GM12878 (cell line): ENCODE measurements at regions not wholly inside any gene's neighbourhood (a gene's known extent, or its start where the extent isn't known, plus 50 kb on each side); places are given as distances from the start of the nearest gene placed in this dataset.

Source experiments
- ATAC-seq: fragments of 200-7000 bp; cut with Tn5 transposase; 3 replicates; pipeline ENCODE4 v1.9.1; 2020; ENCODE audit warnings: mild to moderate bottlenecking, moderate library complexity
- BruUV-seq: library from RNA; stranded (reverse); fragments of 400-500 nt; replicated peaks from 2 replicates; lab custom pipeline; 2021; lab: Mats Ljungman, UMichigan
- CTCF ChIA-PET: fragments of 300-600 bp; sonication (Branson Sonifier 250); formaldehyde crosslinking; extraction: SDS; loops from one replicate; lab custom pipeline; 2021; ENCODE audit warnings: inconsistent platforms; lab: Yijun Ruan, JAX
- POLR2A ChIA-PET: fragments of 350-600 bp; formaldehyde crosslinking; extraction: SDS; loops from one replicate; lab custom pipeline; 2021; ENCODE audit warnings: inconsistent platforms; lab: Charles Lee
- RAD21 ChIA-PET: fragments of 300-600 bp; sonication (Branson Sonifier 250); formaldehyde crosslinking; loops from one replicate; lab custom pipeline; 2023; ENCODE audit warnings: antibody characterized with exemption; ENCODE audit not compliant: unreplicated experiment; lab: Charles Lee
- SMC1A ChIA-PET: fragments of 300-600 bp; sonication (Branson Sonifier 250); formaldehyde crosslinking; loops from one replicate; lab custom pipeline; 2023; ENCODE audit not compliant: unreplicated experiment, uncharacterized antibody; lab: Charles Lee
- DNase-seq: peaks from one replicate; pipeline ENCODE4 v3.0.0-alpha.2; 2011; ENCODE audit warnings: low read depth, low spot score
- FAIRE-seq: peaks from 3 replicates; lab custom pipeline; 2011; peaks lifted over from hg19 to GRCh38; lab: Jason Lieb, UNC
- H2AFZ ChIP-seq: 2 replicates; pipeline ENCODE4 v1.6.0; 2011; ENCODE audit warnings: low read depth, low read length, control low read depth; ENCODE audit not compliant: control insufficient read depth
- H3K27ac ChIP-seq: 2 replicates; pipeline ENCODE4 v1.5.1; 2011; ENCODE audit warnings: control low read depth; ENCODE audit not compliant: control insufficient read depth, insufficient read depth
- H3K27me3 ChIP-seq, 2 experiments: replicated peaks in 1 of 2; 2 replicates each; pipeline versions ENCODE4 v1.6.0 to v1.6.1; 2011; ENCODE audit warnings: low read length in 1 of 2; ENCODE audit not compliant: control insufficient read depth in 2 of 2, insufficient read depth in 2 of 2
- H3K36me3 ChIP-seq, 2 experiments: 2 replicates each; pipeline ENCODE4 v1.5.1; 2011; ENCODE audit warnings: low read length in 1 of 2; ENCODE audit not compliant: control insufficient read depth in 2 of 2, insufficient read depth in 2 of 2
- H3K4me1 ChIP-seq: 2 replicates; pipeline ENCODE4 v1.6.1; 2011; ENCODE audit warnings: mild to moderate bottlenecking, low read length, moderate library complexity, mixed read lengths; ENCODE audit not compliant: control insufficient read depth, insufficient read depth
- H3K4me2 ChIP-seq: 2 replicates; pipeline ENCODE4 v1.6.0; 2011; ENCODE audit warnings: control low read depth; ENCODE audit not compliant: control insufficient read depth, insufficient read depth
- H3K4me3 ChIP-seq: fragments of 200-600 bp; sonication (generic); 2 replicates; pipeline ENCODE4 v1.5.1; 2016
- H3K79me2 ChIP-seq: 2 replicates; pipeline ENCODE4 v1.6.0; 2011; ENCODE audit warnings: low read length; ENCODE audit not compliant: control insufficient read depth, insufficient read depth
- H3K9ac ChIP-seq: 2 replicates; pipeline ENCODE4 v1.8.0; 2011; ENCODE audit warnings: low read length, control low read depth, mixed read lengths; ENCODE audit not compliant: control insufficient read depth, insufficient read depth
- H3K9me3 ChIP-seq: replicated peaks from 3 replicates; pipeline ENCODE4 v1.5.1; 2011; ENCODE audit warnings: mild to moderate bottlenecking, low read length; ENCODE audit not compliant: control insufficient read depth, insufficient read depth
- H4K20me1 ChIP-seq: 2 replicates; pipeline ENCODE4 v1.6.0; 2011; ENCODE audit not compliant: control insufficient read depth, insufficient read depth
- ATF3 ChIP-seq: IDR thresholded peaks from 2 replicates; pipeline ENCODE4 v1.6.1; 2011; ENCODE audit warnings: low read depth, mild to moderate bottlenecking, low read length, moderate library complexity, borderline replicate concordance; ENCODE audit errors: extremely low read depth
- PKNOX1 ChIP-seq: fragments of 450-650 bp; IDR thresholded peaks from 2 replicates; pipeline ENCODE4 v1.6.1; 2016; ENCODE audit warnings: mild to moderate bottlenecking
- POLR2A ChIP-seq: IDR thresholded peaks from 2 replicates; pipeline ENCODE4 v1.6.1; 2011; ENCODE audit warnings: low read depth, mild to moderate bottlenecking, low read length
- RELA ChIP-seq: fragments of 450-650 bp; IDR thresholded peaks from 2 replicates; pipeline ENCODE4 v1.8.0; 2014; ENCODE audit warnings: borderline replicate concordance; ENCODE audit not compliant: partially characterized antibody
- SMC3 ChIP-seq: IDR thresholded peaks from 2 replicates; pipeline ENCODE4 v1.6.1; 2011; ENCODE audit warnings: low read length, improper control_type of control experiment, borderline replicate concordance
- SREBF1 ChIP-seq: IDR thresholded peaks from 2 replicates; pipeline ENCODE4 v1.6.1; 2012; ENCODE audit warnings: mild to moderate bottlenecking, low read length
- STAT1 ChIP-seq: fragments of 450-650 bp; conservative IDR thresholded peaks from 2 replicates; pipeline ENCODE4 v1.6.1; 2014; ENCODE audit warnings: antibody characterized with exemption, mild to moderate bottlenecking
- ZSCAN29 ChIP-seq: fragments of 450-650 bp; IDR thresholded peaks from 2 replicates; pipeline ENCODE4 v1.6.1; 2017; ENCODE audit warnings: mild to moderate bottlenecking, moderate library complexity
- in situ Hi-C: fragments of 300-500 bp; cut with MboI; formaldehyde crosslinking; loops from 9 replicates; pipeline ENCODE4 v1.14.3; 2018; ENCODE audit warnings: mixed read lengths
- intact Hi-C: fragments of 100-400 bp; cut with micrococcal nuclease; formaldehyde crosslinking; loops from one replicate; pipeline ENCODE4 v1.14.2; 2022; ENCODE audit not compliant: unreplicated experiment

- POLR2A ChIA-PET, result no interaction called here
- Histone ChIP-seq H3K27ac (no peak overlapping the region), H3K27me3 (no peaks in the 10 kb centered on the region), H2AFZ (no peak overlapping the region), H3K4me2 (no peak overlapping the region), H3K9ac (no peak overlapping the region), H3K9me3 (no peaks in the 10 kb centered on the region), H3K4me3 (no peak overlapping the region), H3K4me1 (no peaks in the 10 kb centered on the region), H3K36me3 (no peaks in the 10 kb centered on the region), H3K79me2 (no peaks in the 10 kb centered on the region), H4K20me1 (no peaks in the 10 kb centered on the region)
- CTCF ChIA-PET, result interaction anchor here (1.5 to 2.3 kb wide), 2 partner anchors 18 to 32 kb away, joined by 4 to 5 read pairs; no protein-coding TSS in a partner anchor
- SMC1A ChIA-PET, result interaction anchor here (0.6 to 1.9 kb wide), 6 partner anchors 9 to 177 kb away, joined by 3 to 5 read pairs (median 3); no protein-coding TSS in a partner anchor
- RAD21 ChIA-PET, result interaction anchor here (1.1 to 1.4 kb wide), 2 partner anchors 12 to 31 kb away, joined by 3 to 5 read pairs; no protein-coding TSS in a partner anchor
- ATAC-seq (peak; percentile 77), DNase-seq (no peak), FAIRE-seq (no peak)
- TF ChIP-seq PKNOX1 (no peak), RELA (no peak), ZSCAN29 (no peak), POLR2A (no peak), ATF3 (no peak), STAT1 (no peak), SREBF1 (no peak), SMC3 (no peak)
- no TSS peak for BruUV-seq
- intact Hi-C loops (no loop called here), in situ Hi-C loops (no loop called here)
Measured at GRCh38 chr4:23058165-23058776, 365.5 kb downstream of the GBA3 start.
